ENCODE measurements at regions not wholly inside any gene's neighbourhood (a gene's known extent, or its start where the extent isn't known, plus 50 kb on each side); places are given as distances from the start of the nearest gene placed in this dataset.

- TF ChIP-seq CTCF (IDR thresholded peaks at IDR 0.05) (no peak), EZH2 (IDR thresholded peaks at IDR 0.05; ENCODE audit: borderline replicate concordance, insufficient read depth, low read depth, low read length, poor library complexity, severe bottlenecking) (no peak)
Measured at GRCh38 chr10:78707745-78708144, 361.0 kb upstream of the ZMIZ1 start.
